Right ventricle myocardium superior (tissue), 1 donor: ENCODE measurements at regions not wholly inside any gene's neighbourhood (a gene's known extent, or its start where the extent isn't known, plus 50 kb on each side); places are given as distances from the start of the nearest gene placed in this dataset.
A peak's percentile ranks its signal among the peaks of the same experiment; 100 is the strongest.

Experiments
- ATAC-seq: fragments of 200-7000 bp; cut with Tn5 transposase; one replicate; pipeline ENCODE4 v1.9.1; 2020; ENCODE audit warnings: mild to moderate bottlenecking; ENCODE audit not compliant: poor library complexity
- DNase-seq: peaks from one replicate; pipeline ENCODE4 v3.0.0-alpha.2; 2020
- intact Hi-C: fragments of 100-400 bp; cut with DNase I; formaldehyde crosslinking; loops from one replicate; pipeline ENCODE4 v1.11.2; 2022
- donor health status: DM: no; HTN: yes; CAD: no; lungs with severe emphysema.

GRCh38 chr4:41438931-41439297 is 99.0 kb upstream of the LIMCH1 start:
- intact Hi-C loops, result no loop called here
- ATAC-seq, result no peak
- no peak for DNase-seq

GRCh38 chr4:41442810-41443209 is 95.1 kb upstream of the LIMCH1 start:
- no peak for DNase-seq
- intact Hi-C loops, result no loop called here
- ATAC-seq, result no peak

- intact Hi-C loops, result no loop called here
- DNase-seq, result no peak
- no peak for ATAC-seq
Measured at GRCh38 chr4:41443340-41444079, 94.4 kb upstream of the LIMCH1 start.

- ATAC-seq, result no peak
- DNase-seq, result no peak
- intact Hi-C loops, result no loop called here
Measured at GRCh38 chr4:41446391-41446790, 91.6 kb upstream of the LIMCH1 start.

- intact Hi-C loops, result no loop called here
- ATAC-seq, result no peak
- no peak for DNase-seq
Measured at GRCh38 chr4:41446981-41447725, 90.8 kb upstream of the LIMCH1 start.

- peak; percentile 58 for ATAC-seq
- intact Hi-C loops, result no loop called here
Measured at GRCh38 chr4:41448934-41449333, 89.0 kb upstream of the LIMCH1 start.

GRCh38 chr4:41451961-41452360 is 86.0 kb upstream of the LIMCH1 start:
- DNase-seq (no peak), ATAC-seq (no peak)
- intact Hi-C loops, result no loop called here

More at GRCh38 chr4:41448934-41449333, 89.0 kb upstream of the LIMCH1 start:
- DNase-seq, result peak; percentile 54

- no peak for DNase-seq
- intact Hi-C loops, result no loop called here
- ATAC-seq, result no peak
Measured at GRCh38 chr4:41452484-41453225, 85.3 kb upstream of the LIMCH1 start.

GRCh38 chr4:41454423-41454822 is 83.5 kb upstream of the LIMCH1 start:
- intact Hi-C loops, result no loop called here
- ATAC-seq (peak; percentile 53), DNase-seq (no peak)

- ATAC-seq, result peak; percentile 36
Measured at GRCh38 chr4:41455206-41455605, 82.8 kb upstream of the LIMCH1 start.

GRCh38 chr4:41456559-41457101 is 81.3 kb upstream of the LIMCH1 start:
- no peak for ATAC-seq
- no peak for DNase-seq
- intact Hi-C loops, result no loop called here

More at GRCh38 chr4:41455206-41455605, 82.8 kb upstream of the LIMCH1 start:
- intact Hi-C loops, result no loop called here
- no peak for DNase-seq

- intact Hi-C loops, result no loop called here
Measured at GRCh38 chr4:41458689-41459088, 79.3 kb upstream of the LIMCH1 start.

GRCh38 chr4:41460641-41461040 is 77.3 kb upstream of the LIMCH1 start:
- intact Hi-C loops, result no loop called here
- DNase-seq, result no peak
- no peak for ATAC-seq

More at GRCh38 chr4:41458689-41459088, 79.3 kb upstream of the LIMCH1 start:
- ATAC-seq (no peak), DNase-seq (no peak)

- DNase-seq, result no peak
- ATAC-seq, result no peak
- intact Hi-C loops, result no loop called here
Measured at GRCh38 chr4:41461780-41462307, 76.1 kb upstream of the LIMCH1 start.

- intact Hi-C loops, result no loop called here
- DNase-seq, result no peak
- no peak for ATAC-seq
Measured at GRCh38 chr4:41465146-41465761, 72.7 kb upstream of the LIMCH1 start.

- ATAC-seq (no peak), DNase-seq (no peak)
- intact Hi-C loops, result no loop called here
Measured at GRCh38 chr4:41466249-41466648, 71.7 kb upstream of the LIMCH1 start.

- intact Hi-C loops, result no loop called here
- no peak for DNase-seq
- no peak for ATAC-seq
Measured at GRCh38 chr4:41468122-41468521, 69.8 kb upstream of the LIMCH1 start.

GRCh38 chr4:41471126-41472071 is 66.6 kb upstream of the LIMCH1 start:
- intact Hi-C loops, result no loop called here
- ATAC-seq, result no peak
- DNase-seq, result no peak
